Stimulated activated effector memory CD8-positive, alpha-beta T cell treated with anti-CD3 and anti-CD28 coated beads, Interleukin-12 subunit alpha, Interleukin-12 subunit beta, amount 100 ng/mL, for 72 hours (primary cell): ENCODE measurements at regions not wholly inside any gene's neighbourhood (a gene's known extent, or its start where the extent isn't known, plus 50 kb on each side); places are given as distances from the start of the nearest gene placed in this dataset.
"Not testable (repeated sequence)": the region's sequence is repeated elsewhere in the genome, so short reads cannot be mapped to it uniquely, and the experiment has no call there.

Source experiments
- ATAC-seq: fragments of 150-1000 bp; cut with Tn5 transposase; 2 replicates; pipeline ENCODE4 v1.10.0; 2021
- DNase-seq, 2 donors: peaks; one replicate each; pipeline ENCODE4 v3.0.0; 2021 to 2022; ENCODE audit warnings: low spot score in 2 of 2
- H3K27ac Mint-ChIP-seq: one replicate; pipeline ENCODE4 v1.8.0; 2022; ENCODE audit warnings: mild to moderate bottlenecking, mixed read lengths
- H3K36me3 Mint-ChIP-seq: one replicate; pipeline ENCODE4 v1.8.0; 2022; ENCODE audit warnings: mild to moderate bottlenecking, mixed read lengths
- H3K4me1 Mint-ChIP-seq: one replicate; pipeline ENCODE4 v1.8.0; 2022; ENCODE audit warnings: mixed read lengths
- H3K4me3 Mint-ChIP-seq: one replicate; pipeline ENCODE4 v1.8.0; 2022; ENCODE audit warnings: mild to moderate bottlenecking, mixed read lengths
- H3K9me3 Mint-ChIP-seq: one replicate; pipeline ENCODE4 v1.8.0; 2022; ENCODE audit warnings: mixed read lengths

GRCh38 chr2:208793434-208793833, 386.8 kb downstream of the PTH2R start:
- H3K36me3 Mint-ChIP-seq, result no peaks in the 10 kb centered on the region
- H3K4me3 Mint-ChIP-seq, result no peak overlapping the region
- ATAC-seq (no peak), DNase-seq (no peak)
- no peaks in the 10 kb centered on the region for H3K4me1 Mint-ChIP-seq
- H3K9me3 Mint-ChIP-seq, result no peaks in the 10 kb centered on the region
- H3K27ac Mint-ChIP-seq, result no peak overlapping the region

DNA sequence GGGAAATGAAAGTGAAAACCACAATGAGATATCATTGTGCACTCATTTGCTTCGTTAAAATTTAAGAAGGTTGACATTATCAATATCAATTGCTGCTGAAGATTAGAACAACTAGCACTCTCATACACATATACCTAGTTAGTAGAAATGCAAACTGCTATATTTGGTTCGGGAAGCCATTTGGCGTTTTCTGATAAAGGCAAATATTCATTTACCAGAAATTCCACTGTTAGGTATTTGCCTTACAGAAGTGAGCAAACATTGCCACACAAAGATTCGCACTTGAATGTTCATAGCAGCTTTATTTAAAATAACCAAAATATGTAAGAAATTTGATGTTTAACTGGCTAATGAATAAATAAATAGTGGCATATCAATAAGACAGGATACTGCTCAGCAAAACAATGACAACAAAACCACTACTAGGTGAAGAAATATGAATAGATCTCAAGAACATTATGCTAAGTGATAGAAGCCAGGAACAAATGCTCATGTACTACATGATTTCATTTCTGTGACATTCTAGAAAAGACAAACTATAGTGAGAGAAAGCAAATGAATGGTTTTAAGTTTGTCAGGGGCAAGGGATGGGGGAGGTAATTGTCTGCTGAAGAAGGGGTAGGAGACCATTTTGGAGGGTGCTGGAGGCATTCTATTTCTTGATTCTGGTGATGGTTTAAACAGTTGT, 387.8 kb downstream of the PTH2R start:
- Mint-ChIP-seq H3K9me3 (no peaks in the 10 kb centered on the region), H3K4me3 (no peak overlapping the region), H3K4me1 (no peaks in the 10 kb centered on the region), H3K36me3 (no peaks in the 10 kb centered on the region), H3K27ac (no peak overlapping the region)
- ATAC-seq, result no peak
- no peak for DNase-seq

- H3K9me3 Mint-ChIP-seq, result peaks cover 10% of the 10 kb centered on the region
- no peaks in the 10 kb centered on the region for H3K4me1 Mint-ChIP-seq
- no peak for ATAC-seq
Observed at GRCh38 chr2:208798698-208799097, 392.1 kb downstream of the PTH2R start.

GRCh38 chr2:208799397-208799796, 392.8 kb downstream of the PTH2R start:
- H3K4me1 Mint-ChIP-seq, result no peaks in the 10 kb centered on the region
- no peak for ATAC-seq

More at GRCh38 chr2:208798698-208799097, 392.1 kb downstream of the PTH2R start:
- DNase-seq, result no peak
- Mint-ChIP-seq H3K36me3 (no peaks in the 10 kb centered on the region), H3K4me3 (no peak overlapping the region), H3K27ac (no peak overlapping the region)

GRCh38 chr2:208800887-208801286, 394.3 kb downstream of the PTH2R start:
- not testable (repeated sequence) for H3K27ac Mint-ChIP-seq, H3K36me3 Mint-ChIP-seq, DNase-seq, H3K4me3 Mint-ChIP-seq, ATAC-seq, H3K4me1 Mint-ChIP-seq
- H3K9me3 Mint-ChIP-seq, result peaks cover 10% of the 10 kb centered on the region

More at GRCh38 chr2:208799397-208799796, 392.8 kb downstream of the PTH2R start:
- DNase-seq, result no peak
- Mint-ChIP-seq H3K9me3 (peaks cover 10% of the 10 kb centered on the region), H3K36me3 (no peaks in the 10 kb centered on the region), H3K4me3 (no peak overlapping the region), H3K27ac (no peak overlapping the region)

DNA sequence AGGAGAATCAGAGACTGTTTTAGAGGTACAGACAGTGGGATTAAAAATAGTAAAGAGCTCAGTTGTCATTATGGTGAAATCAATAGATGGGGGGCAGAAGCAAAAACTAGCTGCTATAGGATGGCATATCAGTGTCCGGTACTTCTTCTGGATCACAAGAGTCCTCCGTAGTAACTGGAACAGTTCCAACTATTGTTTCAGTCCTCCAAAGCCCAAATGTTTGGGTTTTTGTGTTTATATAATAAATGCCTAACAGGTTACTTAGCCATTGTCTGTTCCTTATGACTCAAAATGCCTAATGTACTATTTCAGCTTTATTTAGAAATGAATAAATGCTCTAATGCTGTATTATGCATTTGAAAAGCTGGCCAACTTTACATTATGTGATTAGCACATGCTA, 401.2 kb downstream of the PTH2R start:
- H3K27ac Mint-ChIP-seq, result no peak overlapping the region
- H3K4me1 Mint-ChIP-seq, result no peaks in the 10 kb centered on the region
- no peak for ATAC-seq

DNA sequence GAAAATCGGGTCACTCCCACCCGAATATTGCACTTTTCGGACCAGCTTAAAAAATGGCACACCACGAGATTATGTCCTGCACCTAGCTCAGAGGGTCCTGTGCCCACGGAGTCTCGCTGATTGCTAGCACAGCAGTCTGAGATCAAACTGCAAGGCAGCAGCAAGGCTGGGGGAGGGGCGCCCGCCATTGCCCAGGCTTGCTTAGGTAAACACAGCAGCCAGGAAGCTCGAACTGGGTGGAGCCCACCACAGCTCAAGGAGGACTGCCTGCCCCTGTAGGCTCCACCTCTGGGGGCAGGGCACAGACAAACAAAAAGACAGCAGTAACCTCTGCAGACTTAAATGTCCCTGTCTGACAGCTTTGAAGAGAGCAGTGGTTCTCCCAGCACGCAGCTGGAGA, 405.3 kb downstream of the PTH2R start:
- H3K27ac Mint-ChIP-seq, H3K4me3 Mint-ChIP-seq, H3K4me1 Mint-ChIP-seq, H3K9me3 Mint-ChIP-seq, ATAC-seq, H3K36me3 Mint-ChIP-seq, DNase-seq: not testable (repeated sequence)

More for the DNA sequence above, 401.2 kb downstream of the PTH2R start:
- Mint-ChIP-seq H3K9me3 (peaks cover 6% of the 10 kb centered on the region), H3K36me3 (no peaks in the 10 kb centered on the region), H3K4me3 (no peak overlapping the region)
- DNase-seq, result no peak

DNA sequence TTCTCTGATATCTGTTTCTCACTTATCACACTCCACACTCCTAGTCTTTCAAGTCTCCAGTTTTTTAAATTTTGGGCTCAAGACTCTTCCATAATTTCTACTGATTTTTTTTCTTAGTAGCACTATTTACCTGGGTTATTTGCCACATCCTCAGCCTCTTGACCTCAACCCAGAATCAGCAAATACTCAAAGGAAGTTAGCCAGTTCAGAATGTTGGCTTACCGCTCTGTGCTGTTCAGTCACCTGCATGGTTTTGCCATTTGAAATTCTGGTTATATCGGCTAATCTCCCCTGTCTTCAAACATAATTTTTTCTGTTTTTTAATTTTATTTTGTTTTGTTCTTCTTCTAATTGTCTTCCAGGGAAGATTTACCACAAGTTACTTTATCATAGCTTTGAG, 412.6 kb downstream of the PTH2R start:
- ATAC-seq (no peak), DNase-seq (no peak)
- Mint-ChIP-seq H3K36me3 (no peaks in the 10 kb centered on the region), H3K27ac (no peak overlapping the region), H3K4me3 (no peak overlapping the region), H3K9me3 (peaks cover 5% of the 10 kb centered on the region), H3K4me1 (no peaks in the 10 kb centered on the region)

GRCh38 chr2:208820014-208820688, 413.6 kb downstream of the PTH2R start:
- no peak overlapping the region for H3K4me3 Mint-ChIP-seq
- DNase-seq (no peak), ATAC-seq (no peak)
- H3K4me1 Mint-ChIP-seq, result no peaks in the 10 kb centered on the region
- no peaks in the 10 kb centered on the region for H3K36me3 Mint-ChIP-seq
- no peak overlapping the region for H3K27ac Mint-ChIP-seq
- peaks cover 6% of the 10 kb centered on the region for H3K9me3 Mint-ChIP-seq

DNA sequence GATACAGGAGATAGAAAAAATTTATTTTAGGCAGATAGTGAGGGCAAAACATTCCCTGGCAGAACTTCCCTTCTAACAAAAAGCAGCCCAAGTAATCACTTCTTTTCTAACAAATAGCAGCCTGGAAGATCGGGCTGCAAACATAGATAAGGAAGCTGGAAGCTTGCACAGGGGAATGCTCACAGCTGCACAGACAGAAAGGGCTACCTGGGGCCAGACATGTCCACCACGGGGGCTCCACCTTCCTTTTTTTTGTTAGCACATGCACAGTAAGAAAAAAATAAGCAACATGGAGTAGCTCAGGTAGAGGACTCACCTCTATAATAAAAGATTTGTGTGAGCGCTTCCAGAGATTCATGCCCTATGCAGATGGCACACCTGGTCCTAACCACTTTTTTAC, 420.5 kb downstream of the PTH2R start:
- no peak for DNase-seq
- Mint-ChIP-seq H3K36me3 (no peaks in the 10 kb centered on the region), H3K4me3 (no peak overlapping the region), H3K27ac (no peak overlapping the region), H3K9me3 (peaks cover 10% of the 10 kb centered on the region), H3K4me1 (no peaks in the 10 kb centered on the region)
- ATAC-seq, result no peak

DNA sequence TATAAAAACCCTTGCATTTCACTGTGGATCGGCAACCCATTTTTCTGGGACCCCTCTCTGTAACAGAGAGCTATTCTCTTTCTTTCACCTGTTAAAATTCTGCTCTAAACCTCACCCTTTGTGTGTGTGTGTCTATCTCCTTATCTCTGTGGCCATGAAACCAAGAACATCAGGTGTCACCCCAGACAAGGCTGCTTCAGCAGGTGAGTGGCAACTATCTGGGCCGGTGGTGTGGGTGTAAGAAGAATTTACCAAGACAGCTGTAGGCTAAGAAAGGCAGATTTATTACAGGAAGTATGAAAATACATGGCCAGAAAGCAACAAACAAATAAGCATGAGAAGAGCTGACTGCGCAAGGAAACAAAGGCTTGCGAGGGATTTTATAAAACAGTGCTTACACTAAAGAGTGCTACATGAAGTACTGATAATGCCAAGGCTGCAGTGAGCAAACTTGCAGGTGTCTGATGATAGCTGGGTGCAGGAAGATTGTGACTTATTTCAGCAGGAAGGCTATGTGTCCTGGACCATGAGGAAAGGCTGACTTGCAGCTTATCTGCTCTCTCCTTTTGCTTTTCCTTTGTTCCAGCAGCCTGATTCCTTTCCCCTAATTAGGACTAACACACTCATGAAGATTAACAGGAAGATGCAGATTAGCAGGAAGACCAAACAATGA, 421.1 kb downstream of the PTH2R start:
- DNase-seq (no peak), ATAC-seq (no peak)
- no peaks in the 10 kb centered on the region for H3K4me1 Mint-ChIP-seq
- H3K27ac Mint-ChIP-seq, result no peak overlapping the region
- no peak overlapping the region for H3K4me3 Mint-ChIP-seq
- no peaks in the 10 kb centered on the region for H3K36me3 Mint-ChIP-seq
- peaks cover 10% of the 10 kb centered on the region for H3K9me3 Mint-ChIP-seq

- Mint-ChIP-seq H3K4me1 (no peaks in the 10 kb centered on the region), H3K36me3 (no peaks in the 10 kb centered on the region), H3K27ac (no peak overlapping the region), H3K9me3 (peaks cover 11% of the 10 kb centered on the region), H3K4me3 (no peak overlapping the region)
- ATAC-seq (no peak), DNase-seq (no peak)
Observed at GRCh38 chr2:208830203-208830602, 423.6 kb downstream of the PTH2R start.

- ATAC-seq (no peak), DNase-seq (no peak)
- H3K27ac Mint-ChIP-seq, result no peak overlapping the region
- H3K9me3 Mint-ChIP-seq, result peaks cover 3% of the 10 kb centered on the region
- no peaks in the 10 kb centered on the region for H3K36me3 Mint-ChIP-seq
- no peaks in the 10 kb centered on the region for H3K4me1 Mint-ChIP-seq
- H3K4me3 Mint-ChIP-seq, result no peak overlapping the region
Observed at GRCh38 chr2:208847651-208848050, 441.1 kb downstream of the PTH2R start.

- no peak overlapping the region for H3K27ac Mint-ChIP-seq
- ATAC-seq, result no peak
Observed at GRCh38 chr2:208854717-208855116, 448.1 kb downstream of the PTH2R start.

DNA sequence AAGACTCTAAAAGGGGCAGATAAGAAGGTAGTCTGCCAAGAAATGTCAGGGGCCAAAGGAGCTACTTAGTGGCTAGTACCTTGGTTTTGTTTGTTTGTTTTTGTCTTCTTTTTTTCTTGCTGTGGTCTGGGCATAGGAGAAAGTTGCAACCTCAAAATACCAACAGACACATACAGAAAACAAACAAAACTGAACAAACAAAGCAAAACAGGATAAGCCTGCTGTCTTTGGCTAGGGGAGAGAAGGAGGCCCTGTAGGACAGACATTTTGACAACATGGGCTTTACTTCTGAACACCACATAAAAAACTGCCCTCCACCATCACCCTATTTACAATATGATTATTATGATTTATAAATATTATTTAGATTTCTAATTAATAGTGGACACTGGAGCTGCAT, 460.8 kb downstream of the PTH2R start:
- no peak for DNase-seq
- H3K9me3 Mint-ChIP-seq, result peaks cover 8% of the 10 kb centered on the region
- no peaks in the 10 kb centered on the region for H3K36me3 Mint-ChIP-seq
- H3K4me3 Mint-ChIP-seq, result no peak overlapping the region
- H3K4me1 Mint-ChIP-seq, result no peaks in the 10 kb centered on the region
- no peak overlapping the region for H3K27ac Mint-ChIP-seq
- no peak for ATAC-seq

More at GRCh38 chr2:208854717-208855116, 448.1 kb downstream of the PTH2R start:
- Mint-ChIP-seq H3K9me3 (peaks cover 20% of the 10 kb centered on the region), H3K36me3 (no peaks in the 10 kb centered on the region), H3K4me3 (no peak overlapping the region), H3K4me1 (no peaks in the 10 kb centered on the region)
- no peak for DNase-seq

DNA sequence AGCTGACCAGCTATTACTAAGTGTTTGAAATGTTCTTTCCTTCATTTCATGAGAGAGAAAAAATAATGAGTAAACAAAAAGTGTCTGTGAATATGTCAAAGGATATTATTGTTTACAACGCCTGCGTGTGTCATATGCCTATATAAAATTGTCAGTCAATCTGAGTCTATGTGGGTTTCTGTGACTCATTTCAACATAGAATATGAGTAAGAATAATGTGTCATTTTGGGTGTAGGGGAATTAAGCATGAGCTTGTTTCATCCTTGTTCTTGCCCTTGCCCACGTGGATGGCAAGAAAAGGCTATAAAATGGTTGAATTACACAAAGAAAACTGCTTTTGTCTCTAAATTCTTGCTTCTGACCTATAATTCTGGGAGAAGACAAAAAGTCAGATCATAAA, 466.0 kb downstream of the PTH2R start:
- H3K4me3 Mint-ChIP-seq, result no peak overlapping the region
- no peaks in the 10 kb centered on the region for H3K36me3 Mint-ChIP-seq
- H3K9me3 Mint-ChIP-seq, result peaks cover 10% of the 10 kb centered on the region
- ATAC-seq, result peak; percentile 49
- no peaks in the 10 kb centered on the region for H3K4me1 Mint-ChIP-seq
- no peak overlapping the region for H3K27ac Mint-ChIP-seq
- DNase-seq, result no peak
